ENCODE measurements at regions not wholly inside any gene's neighbourhood (a gene's known extent, or its start where the extent isn't known, plus 50 kb on each side); places are given as distances from the start of the nearest gene placed in this dataset.

GRCh38 chr10:107342711-107343110 lies 178.2 kb upstream of the SORCS1 start:
- TF ChIP-seq MAX (IDR thresholded peaks at IDR 0.05) = no peak
- no peak for TF ChIP-seq CREB1 (IDR thresholded peaks at IDR 0.05; ENCODE audit: low read depth)

GRCh38 chr10:107341281-107341680 lies 176.8 kb upstream of the SORCS1 start:
- TF ChIP-seq TAF1 (IDR thresholded peaks at IDR 0.05; ENCODE audit: low read depth) = no peak
- TF ChIP-seq MAX (IDR thresholded peaks at IDR 0.05) = no peak

GRCh38 chr10:107340326-107340725 lies 175.8 kb upstream of the SORCS1 start:
- no peak for TF ChIP-seq ZBTB7A (IDR thresholded peaks at IDR 0.05; ENCODE audit: low read depth)
- TF ChIP-seq MAX (IDR thresholded peaks at IDR 0.05) = no peak
- no peak for TF ChIP-seq TEAD4 (IDR thresholded peaks at IDR 0.05)
- TF ChIP-seq EP300 (IDR thresholded peaks at IDR 0.05; ENCODE audit: borderline replicate concordance) = no peak
- no peak for TF ChIP-seq REST (IDR thresholded peaks at IDR 0.05; ENCODE audit: low read depth)
- TF ChIP-seq FOXM1 (IDR thresholded peaks at IDR 0.05; ENCODE audit: borderline replicate concordance, low read depth) = no peak
- TF ChIP-seq USF1 (IDR thresholded peaks at IDR 0.05) = no peak
- no peak for TF ChIP-seq YY1 (IDR thresholded peaks at IDR 0.05; ENCODE audit: low read depth)
- TF ChIP-seq CREB1 (IDR thresholded peaks at IDR 0.05; ENCODE audit: low read depth) = no peak

- TF ChIP-seq REST (IDR thresholded peaks at IDR 0.05; ENCODE audit: low read depth) = no peak
- no peak for TF ChIP-seq EGR1 (IDR thresholded peaks at IDR 0.05)
- TF ChIP-seq MAX (IDR thresholded peaks at IDR 0.05) = no peak
- TF ChIP-seq RAD21 (IDR thresholded peaks at IDR 0.05; ENCODE audit: low read depth) = no peak
- no peak for TF ChIP-seq TAF1 (IDR thresholded peaks at IDR 0.05; ENCODE audit: low read depth)
- TF ChIP-seq CEBPB (IDR thresholded peaks at IDR 0.05) = no peak
- TF ChIP-seq EP300 (IDR thresholded peaks at IDR 0.05; ENCODE audit: borderline replicate concordance) = no peak
- TF ChIP-seq TEAD4 (IDR thresholded peaks at IDR 0.05) = no peak
Observed at GRCh38 chr10:107336061-107336460, 171.6 kb upstream of the SORCS1 start.

- no peak for TF ChIP-seq RAD21 (IDR thresholded peaks at IDR 0.05; ENCODE audit: low read depth)
- TF ChIP-seq CEBPB (IDR thresholded peaks at IDR 0.05) = no peak
- TF ChIP-seq CREB1 (IDR thresholded peaks at IDR 0.05; ENCODE audit: low read depth) = no peak
- TF ChIP-seq ZBTB7A (IDR thresholded peaks at IDR 0.05; ENCODE audit: low read depth) = no peak
- no peak for TF ChIP-seq EGR1 (IDR thresholded peaks at IDR 0.05)
- no peak for TF ChIP-seq TCF12 (IDR thresholded peaks at IDR 0.05; ENCODE audit: low read depth)
- no peak for TF ChIP-seq YY1 (IDR thresholded peaks at IDR 0.05; ENCODE audit: low read depth)
- TF ChIP-seq FOXM1 (IDR thresholded peaks at IDR 0.05; ENCODE audit: borderline replicate concordance, low read depth) = no peak
- no peak for TF ChIP-seq TEAD4 (IDR thresholded peaks at IDR 0.05)
- TF ChIP-seq REST (IDR thresholded peaks at IDR 0.05; ENCODE audit: low read depth) = no peak
Observed at GRCh38 chr10:107317592-107317991, 153.1 kb upstream of the SORCS1 start.

GRCh38 chr10:107303203-107303602 lies 138.7 kb upstream of the SORCS1 start:
- TF ChIP-seq CEBPB (IDR thresholded peaks at IDR 0.05) = no peak
- TF ChIP-seq FOXM1 (IDR thresholded peaks at IDR 0.05; ENCODE audit: borderline replicate concordance, low read depth) = no peak
- TF ChIP-seq ZBTB7A (IDR thresholded peaks at IDR 0.05; ENCODE audit: low read depth) = no peak
- no peak for TF ChIP-seq NFIC (IDR thresholded peaks at IDR 0.05)
- no peak for TF ChIP-seq EP300 (IDR thresholded peaks at IDR 0.05; ENCODE audit: borderline replicate concordance)
- no peak for TF ChIP-seq TEAD4 (IDR thresholded peaks at IDR 0.05)
- no peak for TF ChIP-seq REST (IDR thresholded peaks at IDR 0.05; ENCODE audit: low read depth)
- TF ChIP-seq RAD21 (IDR thresholded peaks at IDR 0.05; ENCODE audit: low read depth) = no peak
- no peak for TF ChIP-seq YY1 (IDR thresholded peaks at IDR 0.05; ENCODE audit: low read depth)
- TF ChIP-seq CREB1 (IDR thresholded peaks at IDR 0.05; ENCODE audit: low read depth) = no peak
- TF ChIP-seq TCF12 (IDR thresholded peaks at IDR 0.05; ENCODE audit: low read depth) = no peak

Measured in Ishikawa (cell line).